ENCODE measurements at regions not wholly inside any gene's neighbourhood (a gene's known extent, or its start where the extent isn't known, plus 50 kb on each side); places are given as distances from the start of the nearest gene placed in this dataset.
A peak's percentile ranks its signal among the peaks of the same experiment; 100 is the strongest.
"Not testable (repeated sequence)": the region's sequence is repeated elsewhere in the genome, so short reads cannot be mapped to it uniquely, and the experiment has no call there.

GRCh38 chr20:53857723-53858236 is 212.6 kb downstream of the BCAS1 start:
- Mint-ChIP-seq H3K27ac (no peak overlapping the region), H3K4me1 (peaks cover 39% of the 10 kb centered on the region), H3K9me3 (peaks cover 5% of the 10 kb centered on the region), H3K4me3 (no peak overlapping the region), H3K27me3 (ENCODE audit: insufficient read depth, low read depth) (peaks cover 6% of the 10 kb centered on the region), H3K36me3 (no peaks in the 10 kb centered on the region)
- H3K36me3 ChIP-seq = no peaks in the 10 kb centered on the region
- peaks cover 4% of the 10 kb centered on the region for H3K4me1 ChIP-seq
- no peak for TF ChIP-seq CTCF (IDR thresholded peaks at IDR 0.05)
- TF ChIP-seq EZH2 (IDR thresholded peaks at IDR 0.05) = no peak
- no peak for TF ChIP-seq EZH2phosphoT487 (IDR thresholded peaks at IDR 0.05)
- no peak overlapping the region for H3K27ac ChIP-seq
- no peaks in the 10 kb centered on the region for H3K27me3 ChIP-seq
- no peaks in the 10 kb centered on the region for H3K9me3 ChIP-seq (ENCODE audit: low read depth)
- H2AFZ ChIP-seq (replicated peaks) = peak overlapping the region; percentile 45
- H3F3A ChIP-seq (ENCODE audit: low read depth) = peaks cover 10% of the 10 kb centered on the region
- no peak overlapping the region for H3K9ac ChIP-seq
- no peak overlapping the region for H3K4me3 ChIP-seq
- no peaks in the 10 kb centered on the region for H4K20me1 ChIP-seq (ENCODE audit: low read depth)
- H3K4me2 ChIP-seq = no peak overlapping the region
- no peak for DNase-seq (ENCODE audit: low spot score)
- H3K79me2 ChIP-seq (ENCODE audit: low read depth) = no peaks in the 10 kb centered on the region

GRCh38 chr20:53856300-53857295 is 213.8 kb downstream of the BCAS1 start:
- peaks cover 5% of the 10 kb centered on the region for H3K9me3 Mint-ChIP-seq
- TF ChIP-seq EZH2 (IDR thresholded peaks at IDR 0.05) = no peak
- no peak for TF ChIP-seq CTCF (IDR thresholded peaks at IDR 0.05)
- TF ChIP-seq EZH2phosphoT487 (IDR thresholded peaks at IDR 0.05) = no peak
- H3K27ac Mint-ChIP-seq = no peak overlapping the region
- Histone ChIP-seq H3K9ac (no peak overlapping the region), H3K36me3 (no peaks in the 10 kb centered on the region), H3K4me1 (peaks cover 4% of the 10 kb centered on the region), H3K4me3 (no peak overlapping the region), H3K9me3 (ENCODE audit: low read depth) (no peaks in the 10 kb centered on the region), H3K79me2 (ENCODE audit: low read depth) (no peaks in the 10 kb centered on the region), H3K27ac (no peak overlapping the region), H3F3A (ENCODE audit: low read depth) (peaks cover 10% of the 10 kb centered on the region), H3K27me3 (no peaks in the 10 kb centered on the region), H2AFZ (replicated peaks) (no peak overlapping the region), H3K4me2 (no peak overlapping the region), H4K20me1 (ENCODE audit: low read depth) (no peaks in the 10 kb centered on the region)
- H3K36me3 Mint-ChIP-seq = no peaks in the 10 kb centered on the region
- H3K4me3 Mint-ChIP-seq = no peak overlapping the region
- no peak for DNase-seq (ENCODE audit: low spot score)
- peaks cover 31% of the 10 kb centered on the region for H3K4me1 Mint-ChIP-seq
- peaks cover 8% of the 10 kb centered on the region for H3K27me3 Mint-ChIP-seq (ENCODE audit: insufficient read depth, low read depth)

GRCh38 chr20:53855733-53856132 is 214.7 kb downstream of the BCAS1 start:
- Histone ChIP-seq H2AFZ (replicated peaks) (no peak overlapping the region), H3F3A (ENCODE audit: low read depth) (peaks cover 10% of the 10 kb centered on the region), H3K79me2 (ENCODE audit: low read depth) (no peaks in the 10 kb centered on the region), H3K4me2 (no peak overlapping the region), H3K4me3 (no peak overlapping the region), H3K27me3 (no peaks in the 10 kb centered on the region), H3K9me3 (ENCODE audit: low read depth) (no peaks in the 10 kb centered on the region), H3K36me3 (no peaks in the 10 kb centered on the region), H3K4me1 (peaks cover 4% of the 10 kb centered on the region), H3K9ac (no peak overlapping the region), H4K20me1 (ENCODE audit: low read depth) (no peaks in the 10 kb centered on the region), H3K27ac (no peak overlapping the region)
- DNase-seq (ENCODE audit: low spot score) = no peak
- Mint-ChIP-seq H3K9me3 (peaks cover 5% of the 10 kb centered on the region), H3K27me3 (ENCODE audit: insufficient read depth, low read depth) (peaks cover 8% of the 10 kb centered on the region), H3K4me3 (no peak overlapping the region), H3K36me3 (no peaks in the 10 kb centered on the region), H3K27ac (peak overlapping the region; percentile 88), H3K4me1 (peaks cover 31% of the 10 kb centered on the region)
- no peak for TF ChIP-seq CTCF (IDR thresholded peaks at IDR 0.05)
- no peak for TF ChIP-seq EZH2 (IDR thresholded peaks at IDR 0.05)
- no peak for TF ChIP-seq EZH2phosphoT487 (IDR thresholded peaks at IDR 0.05)

GRCh38 chr20:53854609-53854926 is 215.8 kb downstream of the BCAS1 start:
- H3K27ac ChIP-seq; H3K36me3 ChIP-seq; H3K4me2 ChIP-seq; H3K36me3 Mint-ChIP-seq; H3K27me3 Mint-ChIP-seq (ENCODE audit: insufficient read depth, low read depth); H3K4me1 ChIP-seq; H3K27me3 ChIP-seq; H3K27ac Mint-ChIP-seq; H3K9me3 ChIP-seq (ENCODE audit: low read depth); H4K20me1 ChIP-seq (ENCODE audit: low read depth); H3F3A ChIP-seq (ENCODE audit: low read depth); H2AFZ ChIP-seq (replicated peaks); H3K4me3 Mint-ChIP-seq; H3K4me3 ChIP-seq; H3K79me2 ChIP-seq (ENCODE audit: low read depth); H3K9me3 Mint-ChIP-seq; H3K9ac ChIP-seq; DNase-seq (ENCODE audit: low spot score): not testable (repeated sequence)
- peaks cover 26% of the 10 kb centered on the region for H3K4me1 Mint-ChIP-seq

All from neural progenitor cell (in vitro differentiated cells).